ENCODE measurements at regions not wholly inside any gene's neighbourhood (a gene's known extent, or its start where the extent isn't known, plus 50 kb on each side); places are given as distances from the start of the nearest gene placed in this dataset.
"Not testable (repeated sequence)": the region's sequence is repeated elsewhere in the genome, so short reads cannot be mapped to it uniquely, and the experiment has no call there.

DNA sequence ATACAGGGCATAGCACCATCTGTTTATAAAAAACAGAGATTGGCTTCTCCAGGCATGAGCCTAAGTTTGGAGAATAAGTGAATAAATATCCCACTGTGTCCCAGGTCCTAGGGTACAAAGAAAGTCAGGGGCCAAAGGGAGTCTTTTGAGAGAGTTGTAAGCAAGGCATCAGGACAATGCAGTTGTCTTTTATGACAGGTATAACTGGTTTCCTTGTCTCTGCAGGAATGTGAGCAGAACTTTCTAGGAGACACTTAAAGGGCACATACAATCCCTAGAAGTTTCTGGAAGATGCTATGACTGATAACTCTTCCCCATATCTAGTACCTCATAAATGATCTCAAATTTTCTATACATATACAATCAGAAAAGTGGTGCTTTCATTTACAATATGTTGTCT is 245.6 kb upstream of the RGMB start:
- TF ChIP-seq CTCF (IDR thresholded peaks at IDR 0.05; ENCODE audit: extremely low read depth, insufficient read depth, missing control alignments), result no peak
- DNase-seq (ENCODE audit: low spot score), result no peak
- in situ Hi-C loops (cut with MboI; ENCODE audit: low pct_unique_long_range_greater_than_20kb, low sequenced_read_pairs, unreplicated experiment), result no loop called here

GRCh38 chr5:98529321-98529720 is 244.1 kb upstream of the RGMB start:
- in situ Hi-C loops (cut with MboI; ENCODE audit: low pct_unique_long_range_greater_than_20kb, low sequenced_read_pairs, unreplicated experiment), result no loop called here
- TF ChIP-seq CTCF (IDR thresholded peaks at IDR 0.05; ENCODE audit: extremely low read depth, insufficient read depth, missing control alignments), result no peak
- no peak for DNase-seq (ENCODE audit: low spot score)

- DNase-seq (ENCODE audit: low spot score), result no peak
- no peak for TF ChIP-seq CTCF (IDR thresholded peaks at IDR 0.05; ENCODE audit: extremely low read depth, insufficient read depth, missing control alignments)
- in situ Hi-C loops (cut with MboI; ENCODE audit: low pct_unique_long_range_greater_than_20kb, low sequenced_read_pairs, unreplicated experiment), result no loop called here
Measured at GRCh38 chr5:98530224-98530623, 243.2 kb upstream of the RGMB start.

GRCh38 chr5:98535901-98536300 is 237.6 kb upstream of the RGMB start:
- TF ChIP-seq CTCF (IDR thresholded peaks at IDR 0.05; ENCODE audit: extremely low read depth, insufficient read depth, missing control alignments), result no peak
- DNase-seq (ENCODE audit: low spot score), result no peak
- in situ Hi-C loops (cut with MboI; ENCODE audit: low pct_unique_long_range_greater_than_20kb, low sequenced_read_pairs, unreplicated experiment), result no loop called here

DNA sequence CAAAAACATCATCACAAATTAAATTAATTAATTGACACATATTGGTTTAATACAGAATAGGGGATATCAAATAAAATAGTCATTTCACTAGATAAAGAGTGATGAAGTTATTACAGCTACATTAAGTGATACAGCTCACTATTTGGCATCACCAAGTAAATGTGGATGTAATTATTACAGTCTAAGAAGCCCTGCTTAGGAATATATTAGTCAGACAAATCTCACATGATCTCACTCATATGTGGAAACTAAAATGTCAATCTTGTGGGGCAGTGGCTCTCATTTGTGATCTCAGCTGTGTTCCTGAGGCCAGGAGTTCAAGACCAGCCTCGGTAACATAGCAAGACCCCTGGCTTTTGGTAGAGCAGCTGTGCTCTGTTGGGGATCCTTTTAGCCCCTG is 233.4 kb upstream of the RGMB start:
- in situ Hi-C loops (cut with MboI; ENCODE audit: low pct_unique_long_range_greater_than_20kb, low sequenced_read_pairs, unreplicated experiment), result no loop called here
- no peak for DNase-seq (ENCODE audit: low spot score)
- no peak for TF ChIP-seq CTCF (IDR thresholded peaks at IDR 0.05; ENCODE audit: extremely low read depth, insufficient read depth, missing control alignments)

- in situ Hi-C loops (cut with MboI; ENCODE audit: low pct_unique_long_range_greater_than_20kb, low sequenced_read_pairs, unreplicated experiment), result no loop called here
- DNase-seq (ENCODE audit: low spot score), result no peak
- no peak for TF ChIP-seq CTCF (IDR thresholded peaks at IDR 0.05; ENCODE audit: extremely low read depth, insufficient read depth, missing control alignments)
Measured at GRCh38 chr5:98541641-98542040, 231.8 kb upstream of the RGMB start.

DNA sequence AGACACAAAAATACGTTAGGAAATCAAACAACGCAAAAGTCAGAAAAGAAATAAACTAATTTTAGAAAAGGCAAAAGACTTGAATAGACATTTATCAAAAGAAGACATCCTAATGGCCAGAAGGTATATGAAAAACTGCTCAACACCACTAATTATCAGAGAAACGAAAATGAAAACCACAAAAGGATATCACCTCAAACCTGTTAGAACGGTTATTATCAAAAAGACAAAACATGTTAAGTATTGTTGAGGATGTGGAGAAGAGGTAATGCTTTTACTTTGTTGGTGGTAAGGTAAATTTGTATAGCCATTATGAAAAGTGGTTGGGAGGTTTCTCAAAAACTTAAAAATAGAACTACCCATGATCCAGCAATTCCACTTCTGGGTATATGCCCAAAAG is 230.0 kb upstream of the RGMB start:
- TF ChIP-seq CTCF (IDR thresholded peaks at IDR 0.05; ENCODE audit: extremely low read depth, insufficient read depth, missing control alignments), result no peak
- DNase-seq (ENCODE audit: low spot score), result no peak
- in situ Hi-C loops (cut with MboI; ENCODE audit: low pct_unique_long_range_greater_than_20kb, low sequenced_read_pairs, unreplicated experiment), result no loop called here

DNA sequence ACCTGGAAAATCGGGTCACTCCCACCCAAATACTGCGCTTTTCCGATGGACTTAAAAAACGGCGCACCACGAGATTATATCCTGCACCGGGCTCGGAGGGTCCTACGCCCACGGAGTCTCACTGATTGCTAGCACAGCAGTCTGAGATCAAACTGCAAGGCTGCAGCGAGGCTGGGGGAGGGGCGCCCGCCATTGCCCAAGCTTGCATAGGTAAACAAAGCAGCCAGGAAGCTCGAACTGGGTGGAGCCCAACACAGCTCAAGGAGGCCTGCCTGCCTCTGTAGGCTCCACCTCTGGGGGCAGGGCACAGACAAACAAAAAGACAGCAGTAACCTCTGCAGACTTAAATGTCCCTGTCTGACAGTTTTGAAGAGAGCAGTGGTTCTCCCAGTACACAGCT is 226.5 kb upstream of the RGMB start:
- DNase-seq (ENCODE audit: low spot score); in situ Hi-C loops (cut with MboI; ENCODE audit: low pct_unique_long_range_greater_than_20kb, low sequenced_read_pairs, unreplicated experiment): not testable (repeated sequence)

All from GM13977 (cell line).